ENCODE measurements at regions not wholly inside any gene's neighbourhood (a gene's known extent, or its start where the extent isn't known, plus 50 kb on each side); places are given as distances from the start of the nearest gene placed in this dataset.

GRCh38 chr13:91017669-91018053 is 329.8 kb upstream of the MIR17HG start:
- no peaks in the 10 kb centered on the region for H3K36me3 Mint-ChIP-seq
- CTCF ChIA-PET: interaction anchor here (0.6 to 1.7 kb wide), 13 partner anchors 26 to 286 kb away, joined by 3 to 14 read pairs (median 5); no protein-coding TSS in a partner anchor
- no peak overlapping the region for H3K4me3 Mint-ChIP-seq
- POLR2A ChIA-PET: no interaction called here
- no peaks in the 10 kb centered on the region for H3K27me3 Mint-ChIP-seq (ENCODE audit: low read depth)
- H3K27ac Mint-ChIP-seq: no peak overlapping the region
- TF ChIP-seq AFF4 (CRISPR knock-in tag; IDR thresholded peaks at IDR 0.05; ENCODE audit: borderline replicate concordance) (no peak), RORB (CRISPR knock-in tag; IDR thresholded peaks at IDR 0.05) (no peak), TP53 (CRISPR knock-in tag; IDR thresholded peaks at IDR 0.05) (no peak), TEAD4 (CRISPR knock-in tag; IDR thresholded peaks at IDR 0.05) (no peak), CBFB (CRISPR knock-in tag; IDR thresholded peaks at IDR 0.05; ENCODE audit: low read depth) (no peak), ESRRA (CRISPR knock-in tag; IDR thresholded peaks at IDR 0.05; ENCODE audit: borderline replicate concordance) (no peak), ZNF396 (CRISPR knock-in tag; IDR thresholded peaks at IDR 0.05; ENCODE audit: borderline replicate concordance) (no peak), MAX (CRISPR knock-in tag; IDR thresholded peaks at IDR 0.05) (no peak), PREB (CRISPR knock-in tag; IDR thresholded peaks at IDR 0.05; ENCODE audit: borderline replicate concordance) (no peak), ATF6 (CRISPR knock-in tag; IDR thresholded peaks at IDR 0.05) (no peak), ERG (CRISPR knock-in tag; IDR thresholded peaks at IDR 0.05) (no peak), E2F5 (CRISPR knock-in tag; IDR thresholded peaks at IDR 0.05) (no peak), USF1 (CRISPR knock-in tag; IDR thresholded peaks at IDR 0.05) (no peak), MXD4 (CRISPR knock-in tag; IDR thresholded peaks at IDR 0.05; ENCODE audit: borderline replicate concordance) (no peak), ZNF232 (CRISPR knock-in tag; IDR thresholded peaks at IDR 0.05) (no peak), FOXP4 (CRISPR knock-in tag; IDR thresholded peaks at IDR 0.05) (no peak), E2F4 (CRISPR knock-in tag; IDR thresholded peaks at IDR 0.05; ENCODE audit: borderline replicate concordance, low read depth) (no peak)
- peak; percentile 83 for ATAC-seq
- H3K9me3 Mint-ChIP-seq: no peaks in the 10 kb centered on the region
- H3K4me1 Mint-ChIP-seq: peaks cover 5% of the 10 kb centered on the region
- peak; percentile 25 for DNase-seq (ENCODE audit: low spot score)
